ENCODE measurements at regions not wholly inside any gene's neighbourhood (a gene's known extent, or its start where the extent isn't known, plus 50 kb on each side); places are given as distances from the start of the nearest gene placed in this dataset.

- Histone ChIP-seq H3K27me3 (replicated peaks; ENCODE audit: insufficient read depth, low read length) (peaks cover 83% of the 10 kb centered on the region), H3K9me2 (replicated peaks; ENCODE audit: insufficient read depth, low read length) (no peaks in the 10 kb centered on the region), H3K27ac (ENCODE audit: low read length) (no peak overlapping the region), H3K4me2 (ENCODE audit: low read depth, low read length) (no peak overlapping the region), H4K20me1 (ENCODE audit: insufficient read depth, low read length) (no peaks in the 10 kb centered on the region), H2AFZ (ENCODE audit: low read length) (no peak overlapping the region), H3K36me3 (replicated peaks; ENCODE audit: insufficient read depth, low read length) (no peaks in the 10 kb centered on the region), H3K9ac (ENCODE audit: low read length) (no peak overlapping the region), H3K79me2 (ENCODE audit: low read length) (no peaks in the 10 kb centered on the region), H3K4me1 (ENCODE audit: low read length) (no peaks in the 10 kb centered on the region), H3F3A (ENCODE audit: insufficient read depth, low read length) (no peaks in the 10 kb centered on the region), H3K9me3 (replicated peaks; ENCODE audit: insufficient read depth, low read length) (no peaks in the 10 kb centered on the region), H3K4me3 (ENCODE audit: low read length) (no peak overlapping the region)
- TF ChIP-seq EZH2phosphoT487 (IDR thresholded peaks at IDR 0.05; ENCODE audit: low read length) (no peak), CTCF (IDR thresholded peaks at IDR 0.05; ENCODE audit: low read length) (no peak), EZH2 (optimal IDR thresholded peaks at IDR 0.05; ENCODE audit: low read depth, low read length) (no peak)
- no peak for DNase-seq
These were observed 87.9 kb upstream of the ZNF507 start for GRCh38 chr19:32257326-32258073.

- H4K20me1 ChIP-seq (ENCODE audit: insufficient read depth, low read length): no peaks in the 10 kb centered on the region
- H3K27me3 ChIP-seq (replicated peaks; ENCODE audit: insufficient read depth, low read length): peaks cover 89% of the 10 kb centered on the region
- H2AFZ ChIP-seq (ENCODE audit: low read length): no peak overlapping the region
- H3K4me1 ChIP-seq (ENCODE audit: low read length): no peaks in the 10 kb centered on the region
- no peaks in the 10 kb centered on the region for H3K9me2 ChIP-seq (replicated peaks; ENCODE audit: insufficient read depth, low read length)
- no peaks in the 10 kb centered on the region for H3K9me3 ChIP-seq (replicated peaks; ENCODE audit: insufficient read depth, low read length)
- H3F3A ChIP-seq (ENCODE audit: insufficient read depth, low read length): no peaks in the 10 kb centered on the region
- no peaks in the 10 kb centered on the region for H3K79me2 ChIP-seq (ENCODE audit: low read length)
- TF ChIP-seq CTCF (IDR thresholded peaks at IDR 0.05; ENCODE audit: low read length) (no peak), EZH2 (optimal IDR thresholded peaks at IDR 0.05; ENCODE audit: low read depth, low read length) (no peak), EZH2phosphoT487 (IDR thresholded peaks at IDR 0.05; ENCODE audit: low read length) (no peak)
- H3K36me3 ChIP-seq (replicated peaks; ENCODE audit: insufficient read depth, low read length): no peaks in the 10 kb centered on the region
- H3K9ac ChIP-seq (ENCODE audit: low read length): no peak overlapping the region
- no peak overlapping the region for H3K4me3 ChIP-seq (ENCODE audit: low read length)
- H3K27ac ChIP-seq (ENCODE audit: low read length): no peak overlapping the region
- no peak overlapping the region for H3K4me2 ChIP-seq (ENCODE audit: low read depth, low read length)
- no peak for DNase-seq
These were observed 87.2 kb upstream of the ZNF507 start for GRCh38 chr19:32258167-32258566.

GRCh38 chr19:32264568-32264967 is 80.8 kb upstream of the ZNF507 start:
- peaks cover 83% of the 10 kb centered on the region for H3K27me3 ChIP-seq (replicated peaks; ENCODE audit: insufficient read depth, low read length)
- no peak for TF ChIP-seq EZH2 (optimal IDR thresholded peaks at IDR 0.05; ENCODE audit: low read depth, low read length)
- TF ChIP-seq EZH2phosphoT487 (IDR thresholded peaks at IDR 0.05; ENCODE audit: low read length): no peak
- no peak for TF ChIP-seq CTCF (IDR thresholded peaks at IDR 0.05; ENCODE audit: low read length)
- H3K27ac ChIP-seq (ENCODE audit: low read length): no peak overlapping the region
- H3K4me1 ChIP-seq (ENCODE audit: low read length): no peaks in the 10 kb centered on the region
- no peaks in the 10 kb centered on the region for H3K9me3 ChIP-seq (replicated peaks; ENCODE audit: insufficient read depth, low read length)
- no peaks in the 10 kb centered on the region for H3F3A ChIP-seq (ENCODE audit: insufficient read depth, low read length)
- H2AFZ ChIP-seq (ENCODE audit: low read length): no peak overlapping the region
- no peak for DNase-seq
- H4K20me1 ChIP-seq (ENCODE audit: insufficient read depth, low read length): no peaks in the 10 kb centered on the region
- no peak overlapping the region for H3K9ac ChIP-seq (ENCODE audit: low read length)
- no peaks in the 10 kb centered on the region for H3K36me3 ChIP-seq (replicated peaks; ENCODE audit: insufficient read depth, low read length)
- no peaks in the 10 kb centered on the region for H3K9me2 ChIP-seq (replicated peaks; ENCODE audit: insufficient read depth, low read length)
- H3K4me2 ChIP-seq (ENCODE audit: low read depth, low read length): no peak overlapping the region
- H3K79me2 ChIP-seq (ENCODE audit: low read length): no peaks in the 10 kb centered on the region
- H3K4me3 ChIP-seq (ENCODE audit: low read length): no peak overlapping the region

All from MM.1S (cell line).